HG02759 (cell line): ENCODE measurements at regions not wholly inside any gene's neighbourhood (a gene's known extent, or its start where the extent isn't known, plus 50 kb on each side); places are given as distances from the start of the nearest gene placed in this dataset.
"Not testable (repeated sequence)": the region's sequence is repeated elsewhere in the genome, so short reads cannot be mapped to it uniquely, and the experiment has no call there.

Experiments
- ATAC-seq: cut with Tn5 transposase; IDR thresholded peaks from one replicate; pipeline ENCODE4 v1.9.1; 2021; ENCODE audit warnings: mild to moderate bottlenecking, moderate library complexity; ENCODE audit not compliant: unreplicated experiment

DNA sequence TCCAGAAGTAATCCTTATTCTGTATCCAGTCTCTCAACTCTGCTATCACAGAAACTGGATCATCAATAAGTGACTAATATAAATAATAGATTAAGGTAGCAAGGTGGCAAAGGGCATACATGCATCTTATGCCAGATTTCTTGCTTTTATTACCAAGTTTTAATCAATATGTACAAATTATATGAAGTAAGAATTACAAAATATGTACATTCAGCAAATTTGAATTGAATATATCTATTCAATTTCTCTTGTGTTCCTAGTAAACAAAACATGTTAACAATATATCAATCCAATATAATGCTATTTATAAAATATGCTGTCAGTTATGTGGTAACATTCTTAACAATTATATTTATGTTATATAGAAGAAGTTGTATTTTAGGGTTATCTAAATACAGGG lies 488.7 kb upstream of the COX7C start:
- no peak for ATAC-seq

DNA sequence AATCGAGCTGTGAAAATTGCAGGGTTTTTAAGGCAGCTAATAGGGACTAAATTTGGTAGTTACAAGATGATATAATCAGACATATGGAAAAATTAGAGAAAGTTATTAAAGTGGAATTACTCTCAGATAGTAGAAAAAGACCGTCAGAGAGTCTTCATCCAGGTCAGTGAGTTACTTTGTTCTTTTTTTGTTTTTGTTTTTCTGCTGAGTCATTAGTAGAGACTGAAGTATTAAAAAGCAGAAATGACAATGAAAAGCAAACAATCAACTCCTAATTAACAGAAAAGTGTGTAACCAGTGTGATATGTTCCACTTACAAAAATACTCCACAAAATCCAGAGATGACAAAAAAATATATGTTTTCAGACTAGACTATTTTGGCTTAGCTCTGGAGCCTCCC lies 480.4 kb upstream of the COX7C start:
- ATAC-seq = no peak

DNA sequence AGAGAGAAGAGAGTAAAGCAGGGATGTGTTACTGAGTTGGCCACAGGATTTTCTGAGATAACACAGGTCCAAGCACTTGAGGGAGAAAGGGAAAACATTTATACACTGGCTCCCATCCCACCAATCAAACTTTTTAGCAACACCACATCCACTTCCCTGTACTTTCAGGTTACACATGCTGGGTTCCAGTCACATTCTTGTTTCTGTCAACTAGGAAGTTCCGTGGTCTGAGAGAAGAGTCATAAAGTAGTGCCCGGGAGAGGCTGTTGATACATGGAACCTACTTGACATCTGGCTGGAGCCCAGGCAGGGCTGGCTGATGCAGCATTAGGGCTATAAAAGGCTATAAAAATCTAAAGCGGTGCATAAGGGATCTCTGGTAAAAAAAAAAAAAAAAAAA lies 473.9 kb upstream of the COX7C start:
- no peak for ATAC-seq

DNA sequence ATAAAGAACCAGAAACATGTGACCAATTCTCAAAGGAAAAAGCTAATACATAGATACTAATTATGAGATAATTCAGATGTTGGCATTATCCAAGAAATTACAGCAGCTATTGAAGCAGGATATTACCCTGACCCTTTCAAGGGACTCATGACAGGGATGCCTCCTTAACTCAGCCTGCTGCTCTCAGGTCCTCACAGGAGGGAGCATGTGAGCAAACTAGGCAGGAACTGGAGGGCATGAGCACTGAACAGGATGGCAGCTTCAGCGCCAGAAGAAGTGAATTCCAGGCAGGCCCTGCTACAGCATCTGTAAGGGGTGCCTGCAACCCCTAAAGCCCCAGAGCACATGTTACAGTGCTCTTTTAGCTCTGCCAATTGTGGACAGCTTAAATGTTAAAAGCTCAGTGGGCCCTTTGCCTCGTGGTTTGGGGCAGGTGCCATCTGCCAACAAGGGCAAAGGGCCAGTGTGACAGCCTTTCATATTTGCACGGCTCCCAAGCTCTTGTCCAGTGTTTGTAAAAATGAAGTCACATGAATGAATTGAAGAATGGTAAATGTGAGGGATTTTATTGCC lies 464.7 kb upstream of the COX7C start:
- ATAC-seq = no peak

DNA sequence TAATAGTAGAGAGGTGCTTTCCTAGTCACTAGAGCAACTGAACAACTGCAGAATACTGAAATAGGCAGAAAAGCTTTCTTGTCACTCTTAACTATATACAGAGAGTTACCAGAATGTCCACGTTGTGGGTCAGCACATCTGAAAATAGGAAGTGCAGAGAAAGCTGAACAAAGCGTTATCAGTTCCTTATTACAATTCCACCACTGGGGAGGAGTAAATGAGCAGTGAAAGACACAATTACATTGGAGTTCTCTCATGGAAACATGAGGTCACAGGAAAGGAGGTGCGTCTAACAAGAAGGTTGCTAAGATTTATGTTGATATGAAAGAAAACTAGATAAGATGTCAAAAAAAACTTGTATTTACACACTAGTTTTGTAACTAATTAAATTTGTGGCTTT lies 461.9 kb upstream of the COX7C start:
- ATAC-seq = no peak

DNA sequence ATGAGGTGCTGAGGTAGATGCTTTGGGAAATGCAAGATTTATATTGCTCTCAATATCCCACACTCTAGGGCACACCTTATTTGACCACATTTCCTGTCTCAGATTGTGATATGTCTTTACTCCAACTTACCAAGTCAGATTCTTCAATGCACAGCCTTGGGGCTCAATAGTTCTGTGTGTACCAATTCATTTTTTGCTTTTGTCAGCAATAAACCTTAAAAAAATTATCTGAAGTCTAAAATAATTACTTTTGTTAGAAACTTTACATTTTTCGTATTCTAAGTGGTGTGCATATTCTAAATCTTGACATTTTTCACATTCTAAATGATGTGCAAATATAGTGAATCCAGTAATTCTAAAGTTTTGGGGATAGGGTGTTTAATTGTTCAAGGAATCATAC lies 447.5 kb upstream of the COX7C start:
- no peak for ATAC-seq

DNA sequence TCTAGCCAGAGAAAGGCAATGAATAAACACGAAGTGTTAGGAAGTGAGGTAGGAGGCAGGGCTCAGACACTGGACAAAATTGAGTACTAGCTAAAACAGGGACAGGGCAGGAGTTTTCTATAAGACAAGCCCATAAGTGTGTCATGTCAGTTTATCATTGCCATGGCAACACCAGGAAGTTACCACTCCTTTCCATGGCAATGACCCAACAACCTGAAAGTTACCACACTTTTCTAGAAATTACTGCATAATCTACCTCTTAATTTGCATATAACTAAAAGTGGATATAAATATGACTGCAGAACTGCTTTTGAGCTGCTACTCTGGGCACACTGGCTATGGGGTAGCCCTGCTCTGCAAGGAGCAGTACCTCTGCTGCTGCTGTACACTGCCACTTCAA lies 442.5 kb upstream of the COX7C start:
- peak; percentile 92 for ATAC-seq

DNA sequence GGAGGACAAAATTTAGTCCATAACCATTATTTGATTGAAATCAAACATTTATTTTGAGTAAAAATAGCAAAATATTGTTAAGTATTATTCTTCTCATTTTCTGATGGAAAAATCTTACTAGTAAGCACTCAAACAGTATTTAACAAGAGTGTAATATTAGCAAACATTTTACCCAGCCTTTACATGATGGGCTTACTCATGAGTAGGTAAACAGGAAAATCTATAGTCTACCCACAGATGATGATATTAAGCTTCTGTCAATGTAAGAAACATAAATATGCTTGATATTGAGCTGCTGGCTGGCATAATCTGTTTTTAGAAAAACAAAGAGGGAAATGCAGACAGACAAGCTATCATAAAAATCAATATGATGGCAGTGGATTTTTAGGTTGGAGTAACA lies 418.5 kb upstream of the COX7C start:
- ATAC-seq = no peak

DNA sequence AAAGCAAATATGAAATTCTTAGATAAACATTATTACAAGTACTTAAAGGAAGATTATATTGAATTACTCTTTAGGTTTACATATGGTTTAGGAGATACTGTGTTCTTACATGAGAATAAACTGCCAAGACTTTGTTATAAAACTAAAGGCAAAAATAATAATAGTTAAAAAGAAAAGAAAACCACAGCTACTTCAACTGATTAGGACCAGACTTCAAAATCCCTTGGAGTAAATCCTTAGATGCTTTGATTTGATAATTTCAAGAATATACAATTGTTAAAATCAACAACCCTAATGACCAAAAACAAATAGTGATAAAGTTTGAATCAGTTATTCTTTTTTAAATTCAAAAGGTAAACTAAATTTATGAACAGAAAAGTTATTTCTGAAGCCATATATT lies 389.6 kb upstream of the COX7C start:
- ATAC-seq = no peak

DNA sequence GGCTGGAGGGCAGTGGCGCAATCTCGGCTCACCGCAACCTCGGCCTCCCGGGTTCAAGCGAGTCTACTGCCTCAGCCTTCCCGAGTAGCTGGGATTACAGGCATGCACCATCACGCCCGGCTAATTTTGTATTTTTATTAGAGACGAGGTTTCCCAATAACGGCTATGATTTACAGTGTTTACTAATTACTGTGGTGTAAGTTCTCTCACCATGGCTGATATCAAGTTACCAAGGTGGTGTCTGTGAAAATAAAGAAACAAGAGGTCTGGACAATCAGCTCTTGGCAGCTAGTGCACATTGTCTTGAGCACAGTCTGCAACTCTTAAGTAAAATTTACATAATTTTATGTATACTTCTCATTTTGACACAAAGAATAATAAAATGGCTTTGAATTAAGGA lies 385.5 kb upstream of the COX7C start:
- ATAC-seq = no peak

DNA sequence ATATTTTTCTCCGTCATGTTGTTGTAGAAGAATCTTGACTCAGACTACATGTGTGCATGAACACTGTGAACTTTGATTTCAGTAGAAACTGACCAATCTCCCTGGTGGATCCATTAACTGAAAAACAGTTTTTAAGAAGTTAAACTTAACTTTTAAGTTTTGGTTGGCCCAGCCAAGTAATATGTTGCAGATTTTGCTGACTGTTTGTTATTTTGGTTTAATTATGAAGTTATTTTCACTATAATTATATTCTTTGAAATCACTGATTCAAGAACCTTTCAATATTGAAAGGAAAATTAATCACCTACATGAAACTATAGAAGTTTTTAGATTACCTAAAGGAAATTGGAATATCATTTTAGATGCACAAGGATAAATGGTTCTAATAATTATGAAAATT lies 373.6 kb upstream of the COX7C start:
- ATAC-seq = no peak

DNA sequence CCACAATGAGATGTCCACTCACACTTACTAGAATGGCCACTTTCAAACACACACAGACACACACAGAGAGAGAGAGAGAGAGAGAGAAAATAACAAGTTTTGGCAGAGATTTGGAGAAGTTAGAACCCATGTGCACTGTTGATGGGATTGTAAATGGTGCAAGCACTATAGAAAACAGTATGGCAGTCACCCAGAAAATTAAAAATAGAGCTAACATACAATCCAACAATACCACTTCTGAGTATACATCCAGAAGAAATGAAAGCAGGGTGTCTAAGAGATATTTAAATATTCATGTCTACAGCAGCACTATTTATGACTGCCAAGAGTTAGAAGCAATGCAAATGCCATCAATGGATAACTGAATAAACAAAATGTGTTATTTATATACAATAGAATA lies 359.9 kb upstream of the COX7C start:
- no peak for ATAC-seq

DNA sequence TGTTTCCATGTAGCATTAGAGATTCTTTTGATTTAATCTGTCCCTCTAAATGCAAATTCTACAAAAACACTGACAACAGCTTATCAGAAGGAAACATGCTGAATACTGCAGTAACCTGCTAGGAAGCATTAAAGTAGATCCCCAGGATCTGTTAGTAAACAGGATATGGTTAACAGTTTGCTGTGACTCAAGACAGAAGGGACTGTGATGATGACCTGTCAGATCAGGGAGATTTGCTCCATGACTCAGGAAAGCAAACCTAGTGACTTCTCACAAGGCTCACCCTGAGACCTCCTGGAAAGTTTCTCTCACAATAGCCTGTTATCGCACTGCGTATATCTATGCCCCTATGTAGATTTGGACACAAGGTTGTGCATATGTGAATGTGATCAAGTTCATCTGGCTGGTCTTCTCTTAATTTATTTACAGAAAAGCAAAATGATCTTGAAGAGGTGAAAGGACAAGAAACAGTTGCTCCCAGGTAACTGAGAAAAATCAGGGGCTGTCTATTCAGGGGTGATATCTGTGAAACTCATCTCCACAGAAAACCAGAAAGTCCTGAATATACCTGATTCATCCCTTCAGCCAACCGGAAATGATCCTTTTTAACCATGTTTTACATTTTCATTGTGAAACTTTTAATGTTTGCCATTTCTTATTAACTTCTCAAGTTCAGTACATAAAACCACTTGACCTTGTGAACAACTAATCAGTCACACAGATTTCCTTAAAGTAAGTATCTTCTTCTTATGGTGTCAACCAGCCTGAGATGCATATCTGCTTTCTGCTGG lies 333.1 kb upstream of the COX7C start:
- not testable (repeated sequence) for ATAC-seq

DNA sequence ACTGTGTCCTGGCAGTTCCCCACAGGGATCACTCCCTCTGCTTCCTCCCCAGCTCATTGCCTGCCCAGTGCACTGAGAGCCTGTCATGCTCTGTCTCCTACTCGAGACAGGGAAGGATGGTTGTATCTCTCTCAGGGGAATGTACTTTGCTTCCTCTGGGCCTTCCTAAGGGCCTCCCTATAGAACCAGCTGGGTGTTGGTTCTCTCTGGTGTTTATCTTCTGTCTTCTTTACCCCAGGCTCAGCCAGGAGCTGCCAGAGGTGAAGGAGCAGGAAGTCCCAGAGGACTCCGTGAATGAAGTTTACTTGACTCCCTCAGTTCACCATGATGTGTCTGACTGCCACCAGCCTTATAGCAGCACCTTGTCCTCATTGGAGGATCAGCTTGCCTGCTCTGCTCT lies 330.3 kb upstream of the COX7C start:
- not testable (repeated sequence) for ATAC-seq

DNA sequence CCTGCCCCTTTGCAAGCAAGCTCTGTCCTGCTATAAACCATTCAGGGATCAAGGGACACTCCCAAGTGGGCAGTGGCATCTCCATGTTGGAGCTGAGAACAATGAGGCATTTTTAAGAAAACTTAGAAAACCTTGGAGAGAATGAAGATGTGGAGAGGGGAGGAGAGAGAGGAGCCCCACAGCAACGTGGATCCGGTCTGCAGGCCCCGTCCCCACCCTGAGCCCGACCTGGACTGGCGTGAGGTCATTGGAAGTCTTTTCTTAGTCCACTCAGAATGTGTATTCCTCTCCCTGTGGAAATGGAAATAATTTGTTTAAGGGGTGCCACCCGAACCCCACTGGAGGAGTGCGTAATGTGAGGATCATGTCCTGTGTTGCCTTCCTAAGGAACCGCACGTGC lies 328.0 kb upstream of the COX7C start:
- not testable (repeated sequence) for ATAC-seq

DNA sequence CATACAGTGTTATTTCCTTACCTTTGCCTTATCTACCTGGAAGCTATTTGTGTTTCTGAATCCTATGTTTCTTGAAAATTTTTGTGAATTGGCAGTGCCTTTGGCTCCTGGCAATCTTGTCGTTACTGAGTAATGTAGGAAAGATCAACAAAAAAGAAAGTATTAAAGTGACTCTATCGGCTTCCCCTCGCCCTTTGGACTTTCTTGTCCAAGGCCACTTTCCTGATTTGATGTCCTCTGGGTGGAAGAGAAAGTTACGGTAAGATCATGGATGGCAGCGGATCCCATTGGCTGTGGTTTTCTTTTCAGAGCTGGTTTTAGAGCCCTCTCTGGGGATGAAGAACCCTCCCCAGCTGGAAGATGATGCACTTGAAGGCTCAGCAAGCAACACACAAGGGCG lies 324.9 kb upstream of the COX7C start:
- ATAC-seq = not testable (repeated sequence)

DNA sequence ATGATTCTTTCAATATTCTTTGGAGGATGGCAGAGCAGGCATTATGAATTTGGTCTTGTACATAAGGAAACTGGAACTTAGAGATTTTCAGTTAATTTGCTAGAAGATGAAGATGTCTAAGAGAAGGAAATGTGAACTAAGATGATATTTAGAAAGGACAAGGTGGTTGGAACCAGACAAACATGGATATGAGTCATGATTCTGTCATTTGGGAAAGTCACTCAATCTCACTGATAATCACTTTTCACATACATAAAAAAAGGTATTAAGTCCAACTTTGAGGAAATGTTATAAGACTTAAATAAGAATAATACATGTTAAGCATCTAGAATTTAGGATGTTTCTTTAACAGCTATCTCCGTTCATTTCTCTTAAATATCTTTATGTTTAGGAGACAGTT lies 315.1 kb upstream of the COX7C start:
- ATAC-seq = not testable (repeated sequence)

DNA sequence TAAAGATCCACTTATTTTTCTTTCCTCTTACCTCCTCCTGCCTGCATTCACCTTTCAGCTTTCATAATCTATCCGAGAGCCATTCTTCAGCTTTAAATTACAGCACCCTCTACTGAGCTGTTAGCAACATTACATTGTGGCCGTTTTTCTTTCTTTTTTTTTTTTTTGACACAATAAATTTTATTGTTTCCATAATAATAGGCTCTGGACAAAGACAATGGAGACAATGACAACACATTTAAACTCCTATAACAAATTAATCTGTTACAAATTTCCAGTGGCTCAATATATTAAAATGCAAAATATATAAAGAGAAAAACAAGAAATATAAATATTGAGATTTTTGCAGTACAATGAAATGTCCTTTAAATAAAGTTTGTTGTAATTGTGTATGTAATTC lies 312.7 kb upstream of the COX7C start:
- peak; percentile 66 for ATAC-seq

DNA sequence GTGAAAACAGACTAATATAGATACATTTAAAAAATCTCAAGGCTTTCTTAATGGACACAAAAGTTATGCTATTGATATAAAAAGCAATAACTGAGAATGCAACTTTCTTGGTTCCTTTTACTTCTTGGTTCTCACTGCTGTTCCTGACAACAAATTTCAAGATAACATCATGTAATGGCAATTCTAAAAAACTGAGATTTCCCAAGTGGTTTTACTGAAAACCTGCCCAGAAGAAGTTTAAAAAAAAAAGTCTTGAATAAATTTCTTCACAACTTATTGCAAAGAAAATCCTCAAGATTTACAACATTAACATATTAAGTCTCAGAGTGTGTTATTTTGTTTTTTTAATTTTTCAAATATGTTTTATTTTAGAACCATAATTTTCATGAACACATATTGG lies 302.8 kb upstream of the COX7C start:
- no peak for ATAC-seq

DNA sequence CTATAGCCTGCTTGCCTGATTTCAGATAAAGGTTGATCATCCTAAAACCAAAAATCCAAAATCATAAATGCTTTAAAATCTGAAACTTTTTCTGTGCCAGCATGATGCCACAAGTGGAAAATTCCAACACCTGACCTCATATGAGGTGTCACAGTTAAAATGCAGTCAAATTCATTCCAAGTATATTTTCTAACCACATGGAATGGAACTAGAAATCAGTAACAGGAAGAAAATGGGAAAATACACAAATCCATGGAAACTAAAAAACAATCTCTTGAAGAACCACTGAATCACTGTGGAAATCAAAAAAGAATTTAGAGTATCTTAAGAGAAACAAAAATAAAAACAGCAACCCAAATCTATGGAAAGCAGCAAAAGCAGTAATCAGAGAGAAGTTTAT lies 297.5 kb upstream of the COX7C start:
- ATAC-seq = no peak

DNA sequence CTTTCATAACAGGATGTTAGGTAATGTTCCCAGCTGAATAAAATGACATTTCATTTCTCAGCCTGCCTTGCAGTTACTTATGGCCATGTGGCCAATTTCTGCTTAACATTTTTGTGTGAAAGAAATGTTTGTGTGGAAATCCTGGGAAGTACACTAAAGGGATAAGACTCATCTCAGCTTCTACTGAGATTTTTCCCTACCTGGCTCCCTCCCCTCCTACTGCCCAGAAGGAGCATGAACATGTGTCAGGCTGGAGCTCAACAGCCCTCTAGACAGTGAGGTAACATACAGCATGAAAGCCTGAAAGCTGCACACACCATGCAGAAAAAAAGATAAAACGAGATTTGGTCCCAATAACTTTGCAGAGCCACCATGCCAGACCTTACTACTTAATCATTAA lies 288.4 kb upstream of the COX7C start:
- ATAC-seq = no peak

DNA sequence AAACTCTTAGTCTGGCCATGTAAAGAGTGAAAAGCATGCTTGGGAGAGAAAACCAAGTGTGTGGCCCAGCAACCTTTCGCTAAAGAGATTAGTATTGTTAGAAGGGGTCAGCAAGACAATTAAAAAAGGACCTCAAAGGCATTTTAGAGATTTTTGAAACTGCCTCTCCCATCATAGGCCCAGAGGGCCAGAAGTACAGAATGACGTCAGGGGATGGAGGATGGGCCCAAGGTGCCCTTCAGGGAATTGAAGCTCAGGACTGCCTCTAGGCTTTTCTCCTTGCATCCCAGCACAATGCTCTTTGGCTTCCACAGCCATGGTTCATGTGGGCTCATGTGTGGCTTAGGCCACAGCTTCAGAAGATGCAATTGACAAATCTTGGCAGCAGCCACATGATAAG lies 287.0 kb upstream of the COX7C start:
- no peak for ATAC-seq

DNA sequence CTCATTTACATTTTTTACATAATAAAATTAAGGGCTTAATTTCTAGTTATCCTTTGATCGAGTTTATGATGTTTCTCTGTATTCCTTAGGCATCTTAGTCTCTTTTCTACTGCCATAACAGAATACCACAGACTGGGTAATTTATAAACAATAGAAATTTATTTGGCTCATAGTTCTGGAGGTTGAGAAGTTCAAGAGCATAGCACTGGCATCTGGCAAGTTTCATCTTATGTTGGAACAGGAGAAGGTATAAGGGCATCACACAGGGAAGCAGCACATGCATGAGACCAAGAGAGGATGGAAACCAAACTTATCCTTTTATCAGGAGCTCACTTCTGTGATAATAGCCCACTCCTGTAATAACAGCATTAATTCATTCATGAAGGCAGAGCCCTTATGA lies 284.9 kb upstream of the COX7C start:
- no peak for ATAC-seq
